NT2/D1 (cell line): ENCODE measurements at regions not wholly inside any gene's neighbourhood (a gene's known extent, or its start where the extent isn't known, plus 50 kb on each side); places are given as distances from the start of the nearest gene placed in this dataset.

Experiments used
- DNase-seq: peaks from one replicate; pipeline ENCODE4 v3.0.0-alpha.2; 2011; ENCODE audit warnings: low read depth, low spot score
- H3K27me3 ChIP-seq: 2 replicates; pipeline ENCODE4 v1.6.0; 2011; ENCODE audit warnings: mild to moderate bottlenecking; ENCODE audit not compliant: insufficient read length, insufficient read depth
- H3K36me3 ChIP-seq: 2 replicates; pipeline ENCODE4 v1.6.1; 2011; ENCODE audit warnings: mild to moderate bottlenecking, low read length, mixed read lengths; ENCODE audit not compliant: insufficient read depth, insufficient read length
- H3K4me1 ChIP-seq: 2 replicates; pipeline ENCODE4 v1.5.1; 2011; ENCODE audit not compliant: insufficient read depth, insufficient read length
- H3K4me3 ChIP-seq: 2 replicates; pipeline ENCODE4 v1.5.1; 2011; ENCODE audit warnings: low read depth; ENCODE audit not compliant: insufficient read length
- H3K9ac ChIP-seq: 2 replicates; pipeline ENCODE4 v1.6.0; 2011; ENCODE audit warnings: low read depth; ENCODE audit not compliant: insufficient read length
- H3K9me3 ChIP-seq: 2 replicates; pipeline ENCODE4 v1.5.1; 2011; ENCODE audit warnings: mild to moderate bottlenecking, low read length; ENCODE audit not compliant: insufficient read depth
- SUZ12 ChIP-seq: IDR thresholded peaks from 2 replicates; pipeline ENCODE4 v1.6.1; 2011; ENCODE audit not compliant: insufficient read length, insufficient read depth; ENCODE audit errors: extremely low read depth
- YY1 ChIP-seq: IDR thresholded peaks from 2 replicates; pipeline ENCODE4 v1.6.1; 2011; ENCODE audit not compliant: insufficient read length, insufficient read depth
- ZNF274 ChIP-seq: IDR thresholded peaks from 2 replicates; pipeline ENCODE4 v1.6.1; 2011; ENCODE audit warnings: mild to moderate bottlenecking, low read depth, low read length

DNA sequence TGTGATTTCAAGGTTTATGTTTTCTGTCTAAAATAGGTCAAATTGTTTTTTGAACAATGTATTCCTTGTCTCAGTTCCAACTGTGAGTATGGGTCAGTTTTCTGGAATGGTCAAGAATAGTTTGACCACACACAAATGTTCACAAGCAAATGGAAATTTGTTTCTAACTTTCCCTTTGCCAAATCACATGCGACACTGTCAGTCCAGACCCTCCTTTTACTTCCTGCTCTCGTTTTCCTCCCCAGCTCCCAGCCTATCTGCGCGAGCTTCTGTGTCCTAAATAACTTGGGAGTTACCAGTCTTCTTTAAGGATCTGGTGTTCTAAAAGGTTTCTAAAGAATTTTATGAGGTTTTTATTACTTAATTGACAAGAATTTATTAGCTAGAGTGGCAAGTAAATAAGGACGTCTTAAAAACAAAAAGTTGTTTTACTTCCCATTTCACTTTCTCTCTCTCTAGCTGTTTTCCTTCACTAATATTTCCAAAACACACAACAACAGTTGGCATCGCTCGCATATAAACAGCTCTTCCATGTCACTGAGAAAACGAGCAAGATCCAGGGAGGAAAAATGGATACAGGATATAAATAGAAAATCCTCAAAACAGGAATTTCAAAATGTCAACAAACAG, 266.1 kb upstream of the KLF6 start:
- DNase-seq: no peak
- Histone ChIP-seq H3K4me1 (no peaks in the 10 kb centered on the region), H3K36me3 (no peaks in the 10 kb centered on the region), H3K9me3 (no peaks in the 10 kb centered on the region), H3K4me3 (no peak overlapping the region), H3K27me3 (no peaks in the 10 kb centered on the region), H3K9ac (no peak overlapping the region)
- TF ChIP-seq SUZ12 (no peak), ZNF274 (no peak), YY1 (no peak)

DNA sequence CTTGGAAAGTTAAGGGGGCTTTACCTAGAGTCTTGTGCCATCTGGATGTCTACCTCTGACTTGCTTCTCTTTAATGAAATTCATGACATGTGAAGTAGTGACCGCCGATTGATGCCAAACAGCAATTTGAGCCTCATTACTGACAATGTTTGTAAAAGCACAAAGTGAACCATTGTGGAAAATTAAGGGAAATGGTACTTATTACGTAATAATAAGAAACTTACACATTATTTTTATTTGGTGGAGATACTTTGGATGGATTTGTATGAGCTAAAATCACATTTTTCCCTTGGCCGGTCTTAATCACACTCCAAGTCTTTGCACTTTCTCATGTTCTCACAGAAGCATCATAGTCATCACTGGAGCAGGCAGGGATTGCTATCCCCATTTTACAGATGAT, 265.1 kb upstream of the KLF6 start:
- TF ChIP-seq ZNF274 (no peak), YY1 (no peak), SUZ12 (no peak)
- H3K9ac ChIP-seq: no peak overlapping the region
- H3K27me3 ChIP-seq: no peaks in the 10 kb centered on the region
- no peaks in the 10 kb centered on the region for H3K9me3 ChIP-seq
- H3K36me3 ChIP-seq: no peaks in the 10 kb centered on the region
- no peak for DNase-seq
- H3K4me1 ChIP-seq: no peaks in the 10 kb centered on the region
- H3K4me3 ChIP-seq: no peak overlapping the region

DNA sequence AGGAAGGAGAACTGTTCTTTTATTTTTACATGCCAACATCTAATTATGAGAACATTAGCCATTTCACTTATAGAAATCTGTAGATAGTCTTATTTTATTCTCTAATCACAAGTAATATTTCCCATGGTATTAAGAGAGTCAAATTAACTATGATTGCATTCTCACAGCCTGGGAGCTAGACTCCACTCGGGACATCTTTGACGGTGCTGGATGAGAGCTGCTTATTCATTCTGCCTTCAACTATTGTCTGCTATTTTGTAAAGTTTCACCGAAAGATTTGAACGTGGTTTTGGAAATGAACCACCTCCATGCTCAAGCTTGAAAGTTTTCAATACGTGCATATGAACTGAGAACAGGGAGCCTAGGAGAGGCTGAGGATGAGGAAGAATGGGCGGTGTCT, 264.3 kb upstream of the KLF6 start:
- H3K9ac ChIP-seq: no peak overlapping the region
- DNase-seq: no peak
- no peaks in the 10 kb centered on the region for H3K27me3 ChIP-seq
- H3K9me3 ChIP-seq: no peaks in the 10 kb centered on the region
- H3K4me1 ChIP-seq: no peaks in the 10 kb centered on the region
- no peak overlapping the region for H3K4me3 ChIP-seq
- TF ChIP-seq YY1 (no peak), ZNF274 (no peak), SUZ12 (no peak)
- no peaks in the 10 kb centered on the region for H3K36me3 ChIP-seq

DNA sequence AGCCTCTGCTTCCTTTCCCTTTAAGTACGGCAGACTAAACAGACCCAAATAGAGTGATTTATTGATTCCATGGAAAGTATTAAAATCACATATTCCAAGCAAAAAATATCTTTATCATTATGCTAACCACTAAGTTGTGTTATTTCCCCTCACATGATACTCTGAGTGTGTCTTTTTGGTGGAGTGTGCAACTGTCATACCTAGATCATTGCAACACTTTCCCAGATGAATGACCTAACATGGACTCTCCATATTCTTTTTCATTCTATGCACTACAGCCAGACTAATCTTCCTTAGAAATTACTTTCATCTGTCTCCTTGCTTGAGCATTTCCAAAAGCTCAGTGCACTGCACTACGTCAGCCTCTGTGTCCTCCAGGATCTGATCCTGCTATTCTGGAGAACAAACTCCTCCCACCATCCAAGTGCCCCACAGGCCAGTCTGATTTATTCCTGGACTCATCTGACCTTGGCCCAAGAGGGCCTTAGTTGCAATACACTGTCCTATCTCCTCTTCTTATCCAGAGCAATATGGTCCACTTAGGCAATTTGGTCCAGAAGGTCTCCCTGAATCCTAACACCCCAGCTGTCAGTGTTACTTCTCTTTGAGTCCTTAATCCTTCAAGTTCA, 263.3 kb upstream of the KLF6 start:
- Histone ChIP-seq H3K9ac (no peak overlapping the region), H3K36me3 (no peaks in the 10 kb centered on the region), H3K4me1 (no peaks in the 10 kb centered on the region), H3K9me3 (no peaks in the 10 kb centered on the region), H3K27me3 (no peaks in the 10 kb centered on the region), H3K4me3 (no peak overlapping the region)
- DNase-seq: no peak
- TF ChIP-seq SUZ12 (no peak), YY1 (no peak), ZNF274 (no peak)

DNA sequence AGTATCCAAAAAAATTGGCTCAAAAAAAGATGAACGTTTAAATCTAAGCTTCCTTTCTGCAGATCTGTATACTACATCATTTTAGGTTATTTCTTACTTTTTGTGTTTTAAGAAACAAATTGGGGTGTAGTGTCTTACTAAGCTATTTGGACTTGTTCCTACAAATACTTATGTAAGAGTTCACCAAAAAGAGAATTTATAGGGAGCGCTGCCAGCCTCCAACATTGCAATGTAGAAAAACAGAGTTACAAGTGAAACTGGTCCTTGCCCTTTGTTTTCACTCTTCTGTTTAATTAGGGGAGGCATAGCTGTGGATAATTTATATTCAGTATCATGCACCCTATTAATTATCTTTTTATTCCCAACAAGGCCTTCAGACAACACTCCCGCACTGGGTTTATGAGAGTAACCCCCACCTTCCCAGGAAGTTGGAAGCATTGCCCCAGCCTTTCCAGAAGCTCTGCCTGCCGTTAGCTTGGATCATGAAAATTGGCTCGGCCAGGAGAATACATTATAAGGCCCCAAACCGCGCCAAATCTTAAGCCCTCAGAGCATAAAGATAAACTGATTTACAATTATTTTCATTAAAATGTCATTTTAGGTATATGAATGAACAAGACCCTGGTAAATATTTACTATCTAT, 261.8 kb upstream of the KLF6 start:
- Histone ChIP-seq H3K4me1 (no peaks in the 10 kb centered on the region), H3K9me3 (peaks cover 6% of the 10 kb centered on the region), H3K9ac (no peak overlapping the region), H3K4me3 (no peak overlapping the region), H3K36me3 (no peaks in the 10 kb centered on the region), H3K27me3 (no peaks in the 10 kb centered on the region)
- no peak for TF ChIP-seq SUZ12
- no peak for TF ChIP-seq YY1
- TF ChIP-seq ZNF274: no peak
- no peak for DNase-seq

DNA sequence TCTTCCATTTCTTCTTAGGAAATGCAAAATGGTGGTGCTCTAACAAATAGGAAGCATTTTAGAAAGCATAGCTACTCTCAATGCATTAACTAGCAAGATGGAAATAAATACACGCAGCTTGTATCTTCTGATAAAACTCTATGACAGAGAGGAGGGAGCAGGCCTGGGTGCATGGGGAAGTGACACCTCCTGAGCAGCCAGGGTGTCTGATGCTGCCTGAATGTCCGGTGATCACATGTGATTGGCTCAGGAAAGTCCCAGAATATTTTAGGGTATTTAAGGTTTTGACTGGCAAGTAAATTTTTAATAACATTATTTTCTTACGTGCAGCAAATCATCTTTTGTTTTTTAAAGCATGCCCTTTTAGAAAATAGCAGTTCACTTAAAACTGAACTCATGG, 261.0 kb upstream of the KLF6 start:
- Histone ChIP-seq H3K4me3 (no peak overlapping the region), H3K27me3 (no peaks in the 10 kb centered on the region), H3K36me3 (no peaks in the 10 kb centered on the region), H3K9ac (no peak overlapping the region), H3K4me1 (no peaks in the 10 kb centered on the region), H3K9me3 (peaks cover 14% of the 10 kb centered on the region)
- no peak for DNase-seq
- no peak for TF ChIP-seq YY1
- no peak for TF ChIP-seq SUZ12
- no peak for TF ChIP-seq ZNF274

DNA sequence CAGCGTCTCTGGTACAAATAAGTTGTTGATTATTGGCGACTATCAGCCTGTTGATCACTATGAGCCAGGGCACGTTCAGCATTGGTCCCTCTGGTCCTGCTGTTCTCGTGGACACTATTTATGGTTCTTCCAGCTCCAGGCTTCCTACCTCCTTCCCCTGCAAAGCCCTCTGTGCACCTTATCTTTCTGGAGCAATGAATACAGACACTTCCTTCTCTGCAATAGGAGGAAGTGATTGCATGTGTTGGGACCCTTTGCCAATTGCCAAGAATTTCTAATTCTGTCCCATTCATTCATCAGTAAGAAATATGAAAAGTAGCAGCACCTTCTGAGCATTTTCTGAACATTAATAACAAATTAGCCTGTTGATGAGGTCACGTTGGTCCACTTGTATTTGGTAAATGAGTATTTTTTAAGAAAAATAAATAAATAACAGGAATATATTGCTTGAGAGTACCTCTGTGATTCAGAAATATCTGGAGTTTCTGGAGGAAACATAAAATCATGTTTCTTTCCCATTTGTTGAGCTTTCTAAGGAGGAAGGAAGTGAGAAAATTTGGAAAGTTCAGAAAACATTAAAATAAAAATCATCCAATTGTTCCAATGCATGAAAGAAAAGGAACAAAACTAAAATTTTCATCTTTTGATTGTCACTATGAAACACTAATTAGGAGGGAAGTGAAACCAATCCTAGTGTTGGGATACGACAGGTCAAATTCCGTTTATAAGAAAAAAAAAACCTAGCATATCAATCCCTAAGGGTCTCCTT, 259.1 kb upstream of the KLF6 start:
- DNase-seq: no peak
- TF ChIP-seq YY1: no peak
- no peak for TF ChIP-seq ZNF274
- no peak for TF ChIP-seq SUZ12
- Histone ChIP-seq H3K4me3 (no peak overlapping the region), H3K27me3 (no peaks in the 10 kb centered on the region), H3K9ac (no peak overlapping the region), H3K4me1 (no peaks in the 10 kb centered on the region), H3K9me3 (peaks cover 23% of the 10 kb centered on the region), H3K36me3 (no peaks in the 10 kb centered on the region)
